ENCODE measurements at regions not wholly inside any gene's neighbourhood (a gene's known extent, or its start where the extent isn't known, plus 50 kb on each side); places are given as distances from the start of the nearest gene placed in this dataset.

DNA sequence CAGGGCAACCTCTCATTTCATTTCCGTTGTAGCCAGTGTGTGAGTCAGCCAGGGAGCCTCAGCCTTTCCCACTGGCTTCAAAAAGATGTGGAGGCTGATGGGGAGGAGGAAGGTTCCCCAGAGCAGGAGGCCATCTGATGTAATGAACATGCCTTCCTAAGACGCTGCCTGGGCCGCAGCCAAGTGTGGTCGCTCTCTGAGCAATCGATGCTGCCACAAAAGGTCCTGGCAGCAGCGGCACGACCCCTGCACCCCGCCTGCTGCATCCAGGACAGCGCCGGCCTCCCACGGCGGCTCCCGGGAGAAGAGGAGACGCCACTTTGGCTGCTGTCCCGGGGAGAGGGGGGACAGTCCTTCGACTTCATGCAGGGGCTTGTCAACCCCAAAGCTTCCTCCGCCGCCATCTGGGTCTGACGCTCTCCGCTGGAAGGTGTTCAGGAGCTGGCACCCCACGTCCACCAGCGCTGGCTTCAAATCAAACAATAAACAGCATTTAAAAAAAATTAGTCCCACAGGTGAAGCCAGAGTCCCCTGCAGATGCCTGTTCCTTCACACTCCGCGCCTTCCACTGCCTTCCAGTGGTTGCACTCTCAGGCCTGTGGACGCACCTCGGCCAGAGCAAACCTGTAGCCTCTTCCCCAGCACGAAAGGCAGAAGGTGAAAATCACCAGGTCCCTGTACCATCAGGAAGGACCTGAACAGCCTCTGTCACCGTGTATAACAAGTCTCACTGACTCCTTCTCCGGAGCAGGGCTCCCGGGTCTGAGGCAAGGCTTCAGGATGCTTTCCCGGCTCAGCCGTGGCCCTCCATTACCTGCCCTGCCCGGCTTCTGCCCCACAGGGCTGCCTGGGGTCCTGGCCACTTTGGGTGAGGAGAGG, 930.7 kb downstream of the BRD1 start:
- Histone ChIP-seq H3K4me3 (ENCODE audit: low read depth, low read length) (no peak overlapping the region), H3K36me3 (ENCODE audit: control insufficient read depth, insufficient read depth, low read length) (no peaks in the 10 kb centered on the region), H3K27me3 (ENCODE audit: control insufficient read depth, insufficient read depth, low read length) (no peaks in the 10 kb centered on the region)
- no peak for DNase-seq (ENCODE audit: low read depth)
- no peak for FAIRE-seq
- no peak for TF ChIP-seq CTCF (IDR thresholded peaks at IDR 0.05; ENCODE audit: insufficient read depth, low read length, severe bottlenecking)

DNA sequence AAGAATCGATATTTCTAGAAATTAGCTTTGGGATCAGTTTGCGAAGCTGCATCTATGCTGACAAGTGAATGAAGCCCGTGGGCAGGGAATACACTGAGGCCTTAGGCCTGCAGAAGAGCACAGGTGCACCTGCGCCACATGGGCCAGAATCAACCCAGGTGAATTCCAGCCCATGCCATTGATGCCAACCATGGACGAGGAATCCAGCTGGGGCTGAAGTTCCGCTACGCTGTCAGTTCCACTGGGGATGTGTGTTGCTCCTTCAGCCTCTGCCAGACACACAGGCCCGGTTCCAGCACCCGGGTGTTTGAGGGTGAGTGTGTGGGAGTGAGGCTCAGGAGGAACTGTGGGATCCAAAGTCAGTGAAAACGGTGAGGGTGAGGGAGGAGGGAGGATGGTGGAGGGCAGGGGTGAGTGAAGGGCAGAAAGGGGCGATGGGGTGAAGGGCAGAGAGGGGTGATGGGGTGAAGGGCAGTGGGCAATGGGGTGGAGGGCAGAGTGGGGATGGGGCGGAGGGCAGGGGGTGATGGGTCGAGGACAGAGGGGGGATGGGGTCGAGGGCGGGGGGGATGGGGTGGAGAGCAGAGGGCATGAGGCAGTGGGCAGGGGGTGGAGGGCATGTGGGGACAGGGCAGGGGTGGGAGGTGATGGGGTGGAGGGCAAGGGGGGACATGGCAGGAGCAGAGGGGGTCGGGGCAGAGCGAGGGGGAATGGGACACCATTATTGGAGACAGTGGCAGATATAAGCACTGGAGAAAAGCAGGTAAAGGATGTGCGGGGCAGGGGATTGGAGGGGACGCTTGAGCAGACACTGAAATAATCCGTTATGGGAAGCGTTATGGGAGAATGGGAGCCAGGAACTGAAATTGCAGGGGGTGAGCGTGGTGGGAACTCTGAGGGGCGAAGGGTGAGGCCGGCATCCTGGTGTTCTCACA, 931.6 kb downstream of the BRD1 start:
- TF ChIP-seq CTCF (IDR thresholded peaks at IDR 0.05; ENCODE audit: insufficient read depth, low read length, severe bottlenecking): no peak
- no peak for FAIRE-seq
- no peak for DNase-seq (ENCODE audit: low read depth)
- H3K36me3 ChIP-seq (ENCODE audit: control insufficient read depth, insufficient read depth, low read length): no peaks in the 10 kb centered on the region
- H3K4me3 ChIP-seq (ENCODE audit: low read depth, low read length): no peak overlapping the region
- no peaks in the 10 kb centered on the region for H3K27me3 ChIP-seq (ENCODE audit: control insufficient read depth, insufficient read depth, low read length)

- H3K27me3 ChIP-seq (ENCODE audit: control insufficient read depth, insufficient read depth, low read length): no peaks in the 10 kb centered on the region
- DNase-seq (ENCODE audit: low read depth) (no peak), FAIRE-seq (no peak)
- H3K4me3 ChIP-seq (ENCODE audit: low read depth, low read length): no peak overlapping the region
- TF ChIP-seq CTCF (IDR thresholded peaks at IDR 0.05; ENCODE audit: insufficient read depth, low read length, severe bottlenecking): no peak
- no peaks in the 10 kb centered on the region for H3K36me3 ChIP-seq (ENCODE audit: control insufficient read depth, insufficient read depth, low read length)
Observed at GRCh38 chr22:48895336-48895735, 932.3 kb downstream of the BRD1 start.

GRCh38 chr22:48894804-48895250, 932.8 kb downstream of the BRD1 start:
- no peak for TF ChIP-seq CTCF (IDR thresholded peaks at IDR 0.05; ENCODE audit: insufficient read depth, low read length, severe bottlenecking)
- no peaks in the 10 kb centered on the region for H3K36me3 ChIP-seq (ENCODE audit: control insufficient read depth, insufficient read depth, low read length)
- FAIRE-seq (no peak), DNase-seq (ENCODE audit: low read depth) (no peak)
- H3K4me3 ChIP-seq (ENCODE audit: low read depth, low read length): no peak overlapping the region
- H3K27me3 ChIP-seq (ENCODE audit: control insufficient read depth, insufficient read depth, low read length): no peaks in the 10 kb centered on the region

- Histone ChIP-seq H3K36me3 (ENCODE audit: control insufficient read depth, insufficient read depth, low read length) (no peaks in the 10 kb centered on the region), H3K27me3 (ENCODE audit: control insufficient read depth, insufficient read depth, low read length) (no peaks in the 10 kb centered on the region), H3K4me3 (ENCODE audit: low read depth, low read length) (no peak overlapping the region)
- no peak for DNase-seq (ENCODE audit: low read depth)
- no peak for TF ChIP-seq CTCF (IDR thresholded peaks at IDR 0.05; ENCODE audit: insufficient read depth, low read length, severe bottlenecking)
- no peak for FAIRE-seq
Observed at GRCh38 chr22:48894064-48894671, 933.5 kb downstream of the BRD1 start.

Data from bronchial epithelial cell (primary cell).